ENCODE measurements at regions not wholly inside any gene's neighbourhood (a gene's known extent, or its start where the extent isn't known, plus 50 kb on each side); places are given as distances from the start of the nearest gene placed in this dataset.

DNA sequence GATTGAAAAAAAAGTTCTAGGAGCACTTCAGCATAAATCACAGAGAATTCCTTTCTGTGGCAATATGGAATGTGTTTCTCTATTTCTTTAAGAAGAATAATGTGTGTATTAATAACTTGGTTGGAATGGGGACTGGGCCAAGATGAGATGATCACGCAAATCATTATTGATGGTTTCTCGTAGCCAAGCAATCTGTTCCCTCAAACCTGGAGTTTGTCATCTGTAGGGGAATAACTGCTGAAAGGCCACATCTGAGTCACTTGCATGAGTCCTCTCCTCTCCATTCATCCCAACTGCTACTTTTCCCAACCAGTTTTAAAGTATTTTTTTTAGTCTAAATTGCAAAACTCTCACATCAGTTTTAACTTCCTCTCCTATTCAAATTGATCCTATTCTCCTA is 480.4 kb downstream of the PLPP3 start:
- TF ChIP-seq CTCF (IDR thresholded peaks at IDR 0.05; ENCODE audit: unreplicated experiment), result no peak
- Mint-ChIP-seq H3K9me3 (ENCODE audit: low read depth, unreplicated experiment) (peaks cover 2% of the 10 kb centered on the region), H3K4me3 (ENCODE audit: low read depth, unreplicated experiment) (no peak overlapping the region), H3K4me1 (ENCODE audit: low read depth, unreplicated experiment) (no peaks in the 10 kb centered on the region), H3K27ac (ENCODE audit: unreplicated experiment) (no peak overlapping the region), H3K27me3 (ENCODE audit: unreplicated experiment) (no peaks in the 10 kb centered on the region), H3K36me3 (ENCODE audit: insufficient read depth, unreplicated experiment) (no peaks in the 10 kb centered on the region)
- intact Hi-C loops (cut with micrococcal nuclease; ENCODE audit: unreplicated experiment), result no loop called here
- BruUV-seq (replicated peaks), result no TSS peak
- DNase-seq, result no peak
- CTCF ChIA-PET, result no interaction called here

- BruUV-seq (replicated peaks), result no TSS peak
- CTCF ChIA-PET, result no interaction called here
- H3K4me3 Mint-ChIP-seq (ENCODE audit: low read depth, unreplicated experiment), result no peak overlapping the region
Observed at GRCh38 chr1:56097713-56098112, 481.6 kb downstream of the PLPP3 start.

DNA sequence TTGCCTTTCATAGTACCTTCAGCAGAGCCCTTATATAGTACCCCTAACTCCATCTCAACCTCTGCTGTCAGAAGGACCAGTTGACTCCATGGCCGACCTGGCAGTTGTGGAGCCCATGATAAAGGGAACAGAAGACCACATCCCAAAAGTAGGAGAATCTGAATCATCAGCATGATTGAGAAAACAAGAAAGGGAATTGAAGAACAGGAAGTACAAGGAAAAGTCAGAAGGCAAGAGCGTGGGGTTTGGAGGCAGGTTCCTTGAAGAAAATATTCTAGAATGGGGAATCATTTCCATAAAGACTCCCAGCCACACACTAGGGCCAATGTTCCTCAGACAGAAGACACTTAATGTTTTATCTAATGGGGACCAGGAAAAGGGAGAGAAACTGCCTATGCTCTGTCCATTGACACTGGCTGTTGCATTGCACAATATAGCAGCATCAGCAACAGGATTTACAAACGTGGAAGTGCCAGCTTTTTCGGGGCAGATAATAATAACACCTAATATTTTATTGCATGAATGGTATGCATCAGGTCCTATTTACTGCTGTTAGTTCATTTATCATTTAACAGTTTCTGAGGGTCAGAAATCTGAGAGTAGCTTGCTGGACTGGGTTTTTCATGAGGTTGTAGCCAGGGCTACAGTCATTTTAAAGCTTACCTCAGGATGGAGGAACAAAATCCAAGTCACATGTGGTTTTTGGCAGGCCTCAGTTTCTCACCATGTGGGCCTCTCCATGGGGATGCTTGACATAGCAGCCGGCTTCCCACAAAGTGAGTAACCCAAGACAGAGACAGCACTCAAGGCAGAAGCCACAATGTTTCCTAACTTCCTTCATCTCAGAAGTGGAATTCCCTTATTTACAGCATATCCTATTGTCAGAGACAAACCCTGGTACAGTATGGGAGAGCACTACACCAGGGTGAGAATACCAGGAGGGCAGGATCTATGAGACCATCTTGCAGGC is 483.4 kb downstream of the PLPP3 start:
- TF ChIP-seq CTCF (IDR thresholded peaks at IDR 0.05; ENCODE audit: unreplicated experiment), result no peak
- no TSS peak for BruUV-seq (replicated peaks)
- peaks cover 2% of the 10 kb centered on the region for H3K9me3 Mint-ChIP-seq (ENCODE audit: low read depth, unreplicated experiment)

More at GRCh38 chr1:56097713-56098112, 481.6 kb downstream of the PLPP3 start:
- TF ChIP-seq CTCF (IDR thresholded peaks at IDR 0.05; ENCODE audit: unreplicated experiment), result no peak
- Mint-ChIP-seq H3K27ac (ENCODE audit: unreplicated experiment) (no peak overlapping the region), H3K4me1 (ENCODE audit: low read depth, unreplicated experiment) (no peaks in the 10 kb centered on the region), H3K36me3 (ENCODE audit: insufficient read depth, unreplicated experiment) (no peaks in the 10 kb centered on the region), H3K9me3 (ENCODE audit: low read depth, unreplicated experiment) (peaks cover 2% of the 10 kb centered on the region), H3K27me3 (ENCODE audit: unreplicated experiment) (no peaks in the 10 kb centered on the region)
- no peak for DNase-seq
- intact Hi-C loops (cut with micrococcal nuclease; ENCODE audit: unreplicated experiment), result no loop called here

GRCh38 chr1:56094168-56094567 is 485.2 kb downstream of the PLPP3 start:
- Mint-ChIP-seq H3K9me3 (ENCODE audit: low read depth, unreplicated experiment) (peaks cover 2% of the 10 kb centered on the region), H3K36me3 (ENCODE audit: insufficient read depth, unreplicated experiment) (no peaks in the 10 kb centered on the region), H3K27ac (ENCODE audit: unreplicated experiment) (no peak overlapping the region), H3K4me1 (ENCODE audit: low read depth, unreplicated experiment) (no peaks in the 10 kb centered on the region), H3K27me3 (ENCODE audit: unreplicated experiment) (no peaks in the 10 kb centered on the region), H3K4me3 (ENCODE audit: low read depth, unreplicated experiment) (no peak overlapping the region)
- no peak for TF ChIP-seq CTCF (IDR thresholded peaks at IDR 0.05; ENCODE audit: unreplicated experiment)
- DNase-seq, result no peak
- no TSS peak for BruUV-seq (replicated peaks)
- intact Hi-C loops (cut with micrococcal nuclease; ENCODE audit: unreplicated experiment), result no loop called here
- CTCF ChIA-PET, result no interaction called here

More for the DNA sequence above, 483.4 kb downstream of the PLPP3 start:
- H3K27ac Mint-ChIP-seq (ENCODE audit: unreplicated experiment), result no peak overlapping the region
- H3K4me1 Mint-ChIP-seq (ENCODE audit: low read depth, unreplicated experiment), result no peaks in the 10 kb centered on the region
- H3K27me3 Mint-ChIP-seq (ENCODE audit: unreplicated experiment), result no peaks in the 10 kb centered on the region
- no peaks in the 10 kb centered on the region for H3K36me3 Mint-ChIP-seq (ENCODE audit: insufficient read depth, unreplicated experiment)
- CTCF ChIA-PET, result no interaction called here
- DNase-seq, result no peak
- H3K4me3 Mint-ChIP-seq (ENCODE audit: low read depth, unreplicated experiment), result no peak overlapping the region
- intact Hi-C loops (cut with micrococcal nuclease; ENCODE audit: unreplicated experiment), result no loop called here

Measured in Calu3 (cell line).